ENCODE measurements at regions not wholly inside any gene's neighbourhood (a gene's known extent, or its start where the extent isn't known, plus 50 kb on each side); places are given as distances from the start of the nearest gene placed in this dataset.

- no peak for TF ChIP-seq CTCF (IDR thresholded peaks at IDR 0.05)
- TF ChIP-seq EZH2 (IDR thresholded peaks at IDR 0.05; ENCODE audit: borderline replicate concordance, insufficient read depth, low read depth, low read length, poor library complexity, severe bottlenecking): no peak
These were observed 409.7 kb downstream of the IRX1 start for GRCh38 chr5:4005335-4005734.
